ENCODE measurements at regions not wholly inside any gene's neighbourhood (a gene's known extent, or its start where the extent isn't known, plus 50 kb on each side); places are given as distances from the start of the nearest gene placed in this dataset.

GRCh38 chr6:66937180-66937579 is 1230.2 kb upstream of the EYS start:
- H3K4me2 ChIP-seq (ENCODE audit: insufficient read depth, low read length), result no peak overlapping the region
- ATAC-seq, result no peak
- H3K36me3 ChIP-seq (ENCODE audit: control insufficient read depth, insufficient read depth, low read length), result no peaks in the 10 kb centered on the region
- no peak overlapping the region for H3K9ac ChIP-seq (ENCODE audit: insufficient read depth in 1 of 2, low read depth in 2 of 2, low read length in 2 of 2)
- no peaks in the 10 kb centered on the region for H3K9me1 ChIP-seq (ENCODE audit: control insufficient read depth, insufficient read depth, low read length)
- no peak for TF ChIP-seq POLR2H (tag; IDR thresholded peaks at IDR 0.05; ENCODE audit: low read depth)
- no peak for TF ChIP-seq IRF2 (CRISPR knock-in tag; IDR thresholded peaks at IDR 0.05)
- TF ChIP-seq ZNF778 (CRISPR knock-in tag; IDR thresholded peaks at IDR 0.05), result no peak
- no peak for TF ChIP-seq ZNF449 (CRISPR knock-in tag; IDR thresholded peaks at IDR 0.05)
- TF ChIP-seq NFIX (CRISPR knock-in tag; IDR thresholded peaks at IDR 0.05; ENCODE audit: low read depth), result no peak
- TF ChIP-seq WHSC1 (IDR thresholded peaks at IDR 0.05; ENCODE audit: low read length), result no peak
- no peak for TF ChIP-seq HDAC3 (IDR thresholded peaks at IDR 0.05; ENCODE audit: borderline replicate concordance, partially characterized antibody)
- TF ChIP-seq ZC3H8 (IDR thresholded peaks at IDR 0.05), result no peak
- BruUV-seq (replicated peaks), result no TSS peak
- CTCF ChIA-PET (ENCODE audit: low intra/inter-chr PET ratio), result no interaction called here
- DNase-seq (ENCODE audit: extremely low read depth in 1 of 4, low spot score in 3 of 4), result no peak
- in situ Hi-C loops (cut with MboI) (no loop called here), intact Hi-C loops (cut with micrococcal nuclease) (no loop called here)
- H2AFZ ChIP-seq (ENCODE audit: low read depth, low read length), result no peak overlapping the region
- FAIRE-seq, result no peak
- H3K9me3 ChIP-seq (replicated peaks; ENCODE audit: control insufficient read depth, insufficient read depth, low read depth, low read length), result no peaks in the 10 kb centered on the region
- POLR2A ChIA-PET, result no interaction called here
- WGBS (ENCODE audit: insufficient coverage, low coverage, missing lambda C conversion rate), result 2% methylated on average over 3 of the region's 3 CpGs
- no peak overlapping the region for H3K4me3 ChIP-seq
- H4K20me1 ChIP-seq (replicated peaks; ENCODE audit: control insufficient read depth, insufficient read depth, low read length), result no peaks in the 10 kb centered on the region
- no peaks in the 10 kb centered on the region for H3K79me2 ChIP-seq (ENCODE audit: control insufficient read depth, insufficient read depth, low read length)
- H3K27ac ChIP-seq (ENCODE audit: extremely low read depth, low read depth, low read length), result no peak overlapping the region
- H3K4me1 ChIP-seq (replicated peaks in 1 of 2; ENCODE audit: control insufficient read depth in 2 of 2, insufficient read depth in 2 of 2, low read length in 2 of 2), result no peaks in the 10 kb centered on the region
- H3K27me3 ChIP-seq (ENCODE audit: control insufficient read depth in 2 of 2, insufficient read depth in 2 of 2, low read length in 2 of 2), result no peaks in the 10 kb centered on the region

Measured in K562 (cell line).